Activated CD4-positive, alpha-beta T cell treated with anti-CD3 and anti-CD28 coated beads, Interleukin-2, amount 10 ng/mL, durations not matched to agents 7 days and 5 days (primary cell): ENCODE measurements at regions not wholly inside any gene's neighbourhood (a gene's known extent, or its start where the extent isn't known, plus 50 kb on each side); places are given as distances from the start of the nearest gene placed in this dataset.

Experiments
- CTCF ChIA-PET: fragments of 350-600 bp; sonication (Branson Sonifier 250); formaldehyde crosslinking; loops from one replicate; lab custom pipeline; 2021; ENCODE audit warnings: antibody characterized with exemption; lab: Charles Lee
- POLR2A ChIA-PET: fragments of 350-600 bp; sonication (Branson Sonifier 250); formaldehyde crosslinking; loops from one replicate; lab custom pipeline; 2021; ENCODE audit warnings: antibody characterized with exemption; lab: Charles Lee
- DNase-seq: peaks from one replicate; pipeline ENCODE4 v3.0.0-alpha.2; 2020
- H3K27ac Mint-ChIP-seq: one replicate; pipeline ENCODE4 v1.8.0; 2021; ENCODE audit warnings: mild to moderate bottlenecking, moderate library complexity, mixed read lengths
- H3K27me3 Mint-ChIP-seq: one replicate; pipeline ENCODE4 v1.8.0; 2021; ENCODE audit warnings: mixed read lengths
- H3K36me3 Mint-ChIP-seq: one replicate; pipeline ENCODE4 v1.8.0; 2021; ENCODE audit warnings: low read depth, mixed read lengths
- H3K4me1 Mint-ChIP-seq: one replicate; pipeline ENCODE4 v1.8.0; 2021; ENCODE audit warnings: mixed read lengths
- H3K4me3 Mint-ChIP-seq: one replicate; pipeline ENCODE4 v1.8.0; 2021; ENCODE audit warnings: mild to moderate bottlenecking, moderate library complexity, mixed read lengths
- H3K9me3 Mint-ChIP-seq: one replicate; pipeline ENCODE4 v1.8.0; 2021; ENCODE audit warnings: mixed read lengths

GRCh38 chr4:14924812-14925344 is 77.4 kb upstream of the CPEB2 start:
- Mint-ChIP-seq H3K9me3 (no peaks in the 10 kb centered on the region), H3K4me1 (no peaks in the 10 kb centered on the region), H3K4me3 (no peak overlapping the region), H3K36me3 (no peaks in the 10 kb centered on the region), H3K27me3 (no peaks in the 10 kb centered on the region), H3K27ac (no peak overlapping the region)
- POLR2A ChIA-PET = no interaction called here
- DNase-seq = peak; percentile 17
- CTCF ChIA-PET = no interaction called here

- Mint-ChIP-seq H3K9me3 (no peaks in the 10 kb centered on the region), H3K4me1 (no peaks in the 10 kb centered on the region), H3K27me3 (no peaks in the 10 kb centered on the region), H3K27ac (no peak overlapping the region), H3K36me3 (no peaks in the 10 kb centered on the region), H3K4me3 (no peak overlapping the region)
- DNase-seq = no peak
- ChIA-PET POLR2A (no interaction called here), CTCF (no interaction called here)
Measured at GRCh38 chr4:14925471-14925870, 76.8 kb upstream of the CPEB2 start.

- CTCF ChIA-PET = no interaction called here
- POLR2A ChIA-PET = interaction anchor here (0.5 kb wide), 1 partner anchor 226 kb away, joined by 3 read pairs; no protein-coding TSS in a partner anchor
- H3K4me1 Mint-ChIP-seq = no peaks in the 10 kb centered on the region
- H3K36me3 Mint-ChIP-seq = no peaks in the 10 kb centered on the region
- no peak overlapping the region for H3K4me3 Mint-ChIP-seq
- peaks cover 4% of the 10 kb centered on the region for H3K27me3 Mint-ChIP-seq
- H3K9me3 Mint-ChIP-seq = no peaks in the 10 kb centered on the region
- H3K27ac Mint-ChIP-seq = no peak overlapping the region
- no peak for DNase-seq
Measured at GRCh38 chr4:14926368-14926767, 75.9 kb upstream of the CPEB2 start.

GRCh38 chr4:14928035-14928434 is 74.2 kb upstream of the CPEB2 start:
- CTCF ChIA-PET = interaction anchor here (1.0 kb wide), 1 partner anchor 129 kb away, joined by 3 read pairs; no protein-coding TSS in a partner anchor

GRCh38 chr4:14929669-14930068 is 72.6 kb upstream of the CPEB2 start:
- H3K9me3 Mint-ChIP-seq = no peaks in the 10 kb centered on the region
- no peak for DNase-seq
- peaks cover 10% of the 10 kb centered on the region for H3K27me3 Mint-ChIP-seq
- ChIA-PET CTCF (no interaction called here), POLR2A (no interaction called here)
- H3K4me3 Mint-ChIP-seq = no peak overlapping the region
- no peaks in the 10 kb centered on the region for H3K4me1 Mint-ChIP-seq
- H3K27ac Mint-ChIP-seq = no peak overlapping the region
- H3K36me3 Mint-ChIP-seq = no peaks in the 10 kb centered on the region

More at GRCh38 chr4:14928035-14928434, 74.2 kb upstream of the CPEB2 start:
- Mint-ChIP-seq H3K9me3 (no peaks in the 10 kb centered on the region), H3K27ac (no peak overlapping the region), H3K4me3 (no peak overlapping the region), H3K27me3 (peaks cover 9% of the 10 kb centered on the region), H3K4me1 (no peaks in the 10 kb centered on the region), H3K36me3 (no peaks in the 10 kb centered on the region)
- POLR2A ChIA-PET = no interaction called here
- DNase-seq = no peak

GRCh38 chr4:14934704-14935390 is 67.4 kb upstream of the CPEB2 start:
- POLR2A ChIA-PET = no interaction called here
- no peak for DNase-seq

GRCh38 chr4:14943749-14944148 is 58.5 kb upstream of the CPEB2 start:
- POLR2A ChIA-PET = no interaction called here
- DNase-seq = no peak
- H3K27me3 Mint-ChIP-seq = peaks cover 11% of the 10 kb centered on the region

More at GRCh38 chr4:14934704-14935390, 67.4 kb upstream of the CPEB2 start:
- no peaks in the 10 kb centered on the region for H3K9me3 Mint-ChIP-seq
- no peak overlapping the region for H3K4me3 Mint-ChIP-seq
- CTCF ChIA-PET = no interaction called here
- H3K27ac Mint-ChIP-seq = no peak overlapping the region
- H3K4me1 Mint-ChIP-seq = no peaks in the 10 kb centered on the region
- no peaks in the 10 kb centered on the region for H3K36me3 Mint-ChIP-seq
- peaks cover 23% of the 10 kb centered on the region for H3K27me3 Mint-ChIP-seq

GRCh38 chr4:14952352-14952751 is 49.9 kb upstream of the CPEB2 start:
- H3K4me1 Mint-ChIP-seq = no peaks in the 10 kb centered on the region
- H3K4me3 Mint-ChIP-seq = no peak overlapping the region
- POLR2A ChIA-PET = no interaction called here
- no peak overlapping the region for H3K27ac Mint-ChIP-seq
- H3K27me3 Mint-ChIP-seq = peaks cover 10% of the 10 kb centered on the region
- H3K36me3 Mint-ChIP-seq = no peaks in the 10 kb centered on the region
- no peak for DNase-seq
- CTCF ChIA-PET = no interaction called here
- no peaks in the 10 kb centered on the region for H3K9me3 Mint-ChIP-seq

More at GRCh38 chr4:14943749-14944148, 58.5 kb upstream of the CPEB2 start:
- no peaks in the 10 kb centered on the region for H3K36me3 Mint-ChIP-seq
- no peak overlapping the region for H3K4me3 Mint-ChIP-seq
- H3K27ac Mint-ChIP-seq = no peak overlapping the region
- CTCF ChIA-PET = no interaction called here
- H3K4me1 Mint-ChIP-seq = no peaks in the 10 kb centered on the region
- peaks cover 4% of the 10 kb centered on the region for H3K9me3 Mint-ChIP-seq
